ENCODE measurements at regions not wholly inside any gene's neighbourhood (a gene's known extent, or its start where the extent isn't known, plus 50 kb on each side); places are given as distances from the start of the nearest gene placed in this dataset.

DNA sequence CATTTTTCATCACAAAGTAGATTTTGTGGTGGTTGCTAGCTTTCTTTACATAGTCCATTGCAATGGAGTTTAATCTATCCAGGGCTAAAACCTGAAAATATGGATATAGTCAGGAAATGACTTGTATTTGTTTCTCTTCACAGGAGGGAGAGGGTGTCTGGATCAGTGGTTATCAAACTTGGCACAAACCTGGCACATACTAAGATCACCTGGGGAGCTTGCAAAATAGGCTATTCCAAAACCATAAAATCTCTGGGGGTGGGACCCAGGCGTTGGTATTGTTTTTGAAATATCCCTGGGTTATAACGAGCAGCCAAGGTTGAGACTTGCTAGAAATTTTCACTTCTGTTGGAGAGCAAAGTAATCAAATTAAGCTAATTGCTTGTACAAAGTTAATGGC, 179.9 kb downstream of the PCSK1 start:
- Histone ChIP-seq H3K27ac (no peak overlapping the region), H3K4me3 (no peak overlapping the region)

DNA sequence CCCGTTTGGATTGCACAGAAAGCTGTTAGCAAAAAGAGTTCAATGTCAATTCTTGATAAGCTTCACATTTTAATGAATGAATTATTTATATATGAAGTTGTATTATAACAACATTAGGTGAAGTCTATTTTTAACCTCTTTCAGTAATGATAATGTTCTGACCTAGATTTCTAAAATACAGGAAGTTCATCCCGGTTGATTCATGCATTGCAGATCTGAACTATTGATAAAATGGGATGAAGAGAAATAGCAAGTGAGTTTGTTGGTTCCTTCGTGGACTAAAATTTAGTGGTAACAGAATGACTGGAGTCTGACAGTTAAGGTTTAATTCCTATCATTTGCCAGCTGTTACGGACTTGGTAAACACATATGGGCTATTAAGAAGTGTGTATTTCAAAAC, 180.5 kb downstream of the PCSK1 start:
- Histone ChIP-seq H3K4me3 (no peak overlapping the region), H3K27ac (no peak overlapping the region)

DNA sequence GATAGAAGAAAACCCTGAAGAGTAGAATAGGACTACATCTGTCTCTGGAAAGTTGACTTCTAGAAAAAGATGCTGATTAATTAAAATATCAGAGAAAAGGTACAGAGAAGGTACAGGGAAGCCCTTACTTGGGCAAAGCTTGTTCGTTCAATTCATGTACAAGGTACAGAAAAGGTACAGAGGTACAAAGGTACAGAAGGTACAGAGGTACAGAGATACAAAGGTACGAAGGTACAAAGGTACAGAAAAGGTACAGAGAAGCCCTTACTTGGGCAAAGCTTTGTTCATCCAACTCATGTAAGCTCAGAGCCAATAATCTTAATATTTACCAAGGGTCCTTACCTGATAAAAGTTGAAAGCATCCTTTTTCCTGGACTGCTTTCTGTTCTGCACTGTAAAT, 182.3 kb downstream of the PCSK1 start:
- Histone ChIP-seq H3K4me3 (no peak overlapping the region), H3K27ac (no peak overlapping the region)

DNA sequence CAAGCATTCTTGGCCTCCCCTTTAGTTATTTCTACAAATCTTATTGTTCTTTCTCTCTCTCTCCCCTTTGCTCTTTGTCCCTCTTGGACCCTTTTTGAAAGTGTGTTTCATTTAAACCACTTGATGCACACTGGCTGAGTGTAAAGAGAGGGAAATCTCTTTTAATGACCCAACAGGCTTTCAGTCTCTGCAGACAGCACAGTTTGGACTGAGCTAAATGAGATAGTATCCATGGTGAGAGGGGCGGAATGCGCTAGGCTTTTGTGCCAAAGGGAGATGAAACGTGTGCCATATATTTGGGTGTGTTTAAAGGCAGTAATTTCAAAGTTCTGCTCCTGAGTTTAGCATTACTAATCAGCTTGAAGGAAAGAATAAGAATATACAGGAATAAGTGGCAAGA, 184.9 kb downstream of the PCSK1 start:
- Histone ChIP-seq H3K4me3 (no peak overlapping the region), H3K27ac (peak overlapping the region in 20 of 21 experiments; percentile 10 to 78 (median 59))

DNA sequence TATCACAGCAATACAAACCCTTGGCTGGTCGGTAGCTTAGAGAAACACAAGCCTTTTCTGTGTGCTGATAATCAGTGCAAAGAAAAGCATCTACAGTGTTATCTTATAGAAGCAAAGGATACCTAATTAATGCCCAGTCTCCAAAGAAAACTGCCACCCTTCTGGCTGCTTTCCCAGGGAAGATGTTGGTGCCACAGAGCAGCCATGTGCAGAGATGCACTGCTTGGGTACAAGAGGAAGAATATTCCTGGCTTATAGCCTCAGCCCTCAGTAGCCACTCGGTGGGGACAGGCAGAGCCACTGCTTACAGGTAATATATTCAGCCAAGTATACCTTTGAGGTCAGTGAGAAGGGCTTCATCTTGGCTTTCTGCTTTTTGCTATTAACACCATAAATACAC, 185.3 kb downstream of the PCSK1 start:
- H3K27ac ChIP-seq = peak overlapping the region in 20 of 21 experiments; percentile 10 to 78 (median 59)
- no peak overlapping the region for H3K4me3 ChIP-seq

DNA sequence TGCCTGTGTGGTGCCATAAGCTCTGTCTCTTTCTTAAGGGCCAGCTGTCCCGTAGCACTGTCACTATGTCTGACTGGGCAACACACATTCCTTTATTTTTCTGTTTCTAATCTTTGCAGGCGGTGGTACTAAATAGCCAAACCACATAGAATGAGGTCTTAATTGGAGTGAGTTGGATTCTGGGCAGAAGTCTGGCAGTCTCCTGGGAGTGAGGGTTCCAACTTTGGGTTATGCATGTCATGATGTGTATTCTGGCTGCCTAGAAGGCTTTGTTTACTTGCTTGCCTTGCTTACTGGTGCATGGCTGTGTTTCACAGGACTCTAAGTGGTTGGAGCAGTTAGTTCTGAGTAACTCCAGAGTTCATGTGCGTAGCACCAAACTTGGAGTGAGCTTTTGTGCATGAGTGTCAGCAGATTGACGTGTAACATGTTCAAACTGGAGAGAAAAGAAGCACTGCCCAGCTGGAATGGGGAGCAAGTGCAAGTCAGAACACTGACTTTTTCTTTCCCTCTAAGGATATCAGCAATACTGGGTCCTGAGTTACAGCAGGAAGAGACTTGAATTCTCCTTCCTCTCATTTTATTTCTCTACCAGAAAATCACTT, 185.8 kb downstream of the PCSK1 start:
- peak overlapping the region in 17 of 21 experiments; percentile 10 to 78 (median 61) for H3K27ac ChIP-seq
- H3K4me3 ChIP-seq = no peak overlapping the region

DNA sequence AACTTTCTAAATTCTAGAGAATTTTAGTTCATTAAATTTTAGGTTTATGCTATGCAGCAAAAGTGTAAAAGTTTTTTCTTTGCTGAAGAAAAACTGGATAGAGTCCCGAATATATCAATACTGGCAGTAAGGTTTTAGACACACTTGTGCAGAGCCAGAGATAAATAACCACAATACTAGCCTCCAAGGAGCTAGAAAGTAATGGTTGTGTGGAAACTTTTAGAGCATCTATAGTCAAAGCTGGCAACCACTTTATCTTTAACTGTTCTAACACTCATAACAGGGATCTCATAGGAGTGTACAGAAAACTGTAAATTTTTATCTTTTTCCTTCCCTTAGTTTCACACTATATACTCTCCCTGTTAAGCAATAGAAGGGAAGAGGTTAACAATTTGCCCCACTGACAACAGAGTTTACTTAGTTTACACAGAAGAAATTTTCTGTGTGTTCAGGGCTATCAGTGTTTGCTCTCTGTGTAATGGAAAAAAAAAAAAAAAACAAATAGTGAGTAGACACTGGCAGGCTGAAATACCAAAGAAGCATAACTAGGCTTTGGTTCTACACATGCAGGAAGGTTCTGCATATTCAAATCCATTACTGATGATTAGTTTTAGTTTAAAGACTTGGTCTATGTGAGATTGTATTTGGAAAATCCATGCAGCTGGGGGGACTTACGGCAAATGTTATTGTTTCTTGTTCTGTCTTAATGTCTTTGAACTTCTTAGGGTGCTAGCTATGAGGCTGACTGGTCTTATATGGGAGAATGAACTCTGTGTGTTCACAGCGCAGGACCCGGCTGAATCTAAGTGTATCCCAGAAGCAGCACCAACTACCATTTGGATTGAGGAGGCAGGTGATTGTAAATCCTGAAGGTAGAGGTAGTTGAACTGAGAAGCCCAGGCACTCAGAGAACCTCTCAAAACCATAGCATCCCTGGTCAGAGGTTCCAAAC, 187.6 kb downstream of the PCSK1 start:
- no peak overlapping the region for H3K4me3 ChIP-seq
- H3K27ac ChIP-seq = no peak overlapping the region

DNA sequence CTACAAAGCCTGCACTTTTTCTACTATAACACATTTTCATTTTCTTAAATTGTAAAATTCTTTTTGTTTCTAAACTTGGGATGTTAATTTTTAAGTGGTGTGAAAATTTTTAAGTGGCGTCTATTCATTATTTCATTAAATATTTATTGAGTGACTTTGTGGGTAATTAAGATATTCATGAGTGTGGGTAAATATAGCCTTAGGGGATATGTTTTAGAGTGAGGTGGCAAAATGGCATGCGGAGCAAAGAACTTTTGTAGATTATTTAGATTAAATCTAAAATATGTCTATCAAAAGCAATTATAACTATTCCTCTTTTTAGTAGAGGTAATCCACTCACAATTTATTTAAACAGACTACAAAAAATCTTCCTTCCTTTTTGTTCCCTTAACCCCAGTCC, 188.4 kb downstream of the PCSK1 start:
- H3K27ac ChIP-seq = no peak overlapping the region

DNA sequence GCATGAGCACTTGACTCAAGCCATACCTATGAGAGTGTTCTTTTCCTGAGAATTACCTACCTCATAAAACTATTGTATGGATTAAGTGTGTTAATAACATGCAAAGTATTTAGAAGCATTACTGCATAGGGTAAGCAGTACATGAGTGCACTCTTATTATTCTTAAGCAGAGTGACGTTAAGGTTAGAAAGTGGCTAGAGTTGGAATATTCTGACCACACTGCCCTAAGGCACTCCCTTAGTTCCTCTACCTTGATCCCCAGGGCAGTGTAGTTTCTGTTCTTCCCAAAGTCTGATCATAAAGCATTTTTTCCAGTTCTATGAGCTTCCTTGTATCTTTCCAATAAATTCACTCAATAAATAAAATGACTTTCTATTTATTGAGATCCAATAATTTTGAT, 189.2 kb downstream of the PCSK1 start:
- Histone ChIP-seq H3K27ac (no peak overlapping the region), H3K4me3 (no peak overlapping the region)

More for the DNA sequence above, 188.4 kb downstream of the PCSK1 start:
- H3K4me3 ChIP-seq = no peak overlapping the region

DNA sequence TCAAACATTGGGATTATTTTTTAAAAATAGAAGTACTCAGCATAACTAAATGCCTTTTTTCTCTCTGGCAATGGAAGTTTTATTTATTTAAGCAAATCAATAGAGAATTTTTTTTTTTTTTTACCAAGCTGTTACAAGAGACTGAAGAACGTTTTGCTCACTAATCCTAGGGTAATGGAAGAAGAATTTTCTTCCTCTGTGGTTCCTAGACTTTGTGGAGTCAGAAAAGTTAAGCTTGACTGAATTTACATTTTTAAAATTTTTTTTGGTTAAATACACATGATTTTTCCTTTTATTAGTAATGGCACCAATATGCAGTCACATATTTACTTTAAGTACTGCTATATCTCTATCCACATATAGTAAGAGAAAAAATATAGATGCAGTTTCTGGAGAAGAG, 189.8 kb downstream of the PCSK1 start:
- H3K4me3 ChIP-seq = no peak overlapping the region
- H3K27ac ChIP-seq = no peak overlapping the region

DNA sequence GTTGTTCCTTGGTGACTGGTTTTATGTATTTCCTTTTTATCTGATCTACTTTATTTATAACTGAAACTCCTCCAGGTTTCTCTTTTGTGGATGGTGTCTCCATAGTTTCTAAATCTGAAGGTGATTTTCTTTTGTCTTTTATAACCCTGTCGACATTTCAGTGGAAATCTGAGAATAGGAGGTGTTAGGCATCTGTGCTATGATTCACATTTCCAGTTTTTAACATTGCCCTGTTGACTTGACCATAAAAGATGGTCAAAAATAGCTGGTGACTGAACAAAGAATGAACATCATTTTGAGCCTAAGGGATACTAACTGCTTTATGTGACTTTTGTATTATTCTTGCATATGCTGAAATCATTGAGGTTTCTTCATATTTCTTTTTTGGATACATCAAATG, 190.5 kb downstream of the PCSK1 start:
- Histone ChIP-seq H3K27ac (no peak overlapping the region), H3K4me3 (no peak overlapping the region)

DNA sequence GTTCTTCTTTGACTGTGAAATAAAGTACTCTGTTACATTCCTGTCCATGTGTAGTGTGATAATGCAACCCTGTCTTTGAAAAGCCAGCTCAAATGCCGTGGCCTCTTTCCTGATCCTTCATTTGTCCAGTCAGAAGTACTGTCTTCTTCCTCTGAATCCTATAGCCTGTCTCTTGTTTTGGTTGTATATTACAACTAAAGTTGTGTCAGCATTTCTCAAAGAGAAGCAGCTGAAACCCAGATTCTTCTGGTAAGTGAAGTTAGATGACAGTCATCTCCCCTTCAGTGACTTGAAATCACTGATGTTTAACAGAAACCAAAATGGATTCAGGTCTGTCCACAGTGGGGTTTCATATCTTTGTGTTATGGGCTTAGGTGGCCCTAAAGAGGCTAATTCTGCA, 196.2 kb downstream of the PCSK1 start:
- Histone ChIP-seq H3K27ac (no peak overlapping the region), H3K4me3 (no peak overlapping the region)

DNA sequence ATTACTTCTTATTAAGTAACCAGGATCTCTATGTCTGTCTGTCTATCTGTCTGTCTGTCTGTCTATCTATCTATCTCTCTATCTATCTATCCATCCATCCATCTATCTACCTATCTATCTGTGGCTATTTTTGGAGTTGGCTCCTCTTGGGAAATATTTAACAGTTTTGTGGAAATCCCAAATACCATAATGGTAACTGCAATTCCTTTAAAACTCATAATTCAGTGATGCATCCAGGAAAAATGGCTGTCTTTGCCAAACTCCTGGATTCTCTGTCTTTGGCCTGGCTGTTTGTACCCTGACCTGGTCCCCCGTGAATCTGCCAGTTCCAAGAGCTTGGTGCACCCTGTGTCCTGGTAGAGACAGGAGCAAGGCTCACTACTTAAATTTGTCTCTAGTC, 197.0 kb downstream of the PCSK1 start:
- Histone ChIP-seq H3K27ac (peak overlapping the region in 3 of 21 experiments; percentile 11 to 58 (median 24)), H3K4me3 (no peak overlapping the region)

DNA sequence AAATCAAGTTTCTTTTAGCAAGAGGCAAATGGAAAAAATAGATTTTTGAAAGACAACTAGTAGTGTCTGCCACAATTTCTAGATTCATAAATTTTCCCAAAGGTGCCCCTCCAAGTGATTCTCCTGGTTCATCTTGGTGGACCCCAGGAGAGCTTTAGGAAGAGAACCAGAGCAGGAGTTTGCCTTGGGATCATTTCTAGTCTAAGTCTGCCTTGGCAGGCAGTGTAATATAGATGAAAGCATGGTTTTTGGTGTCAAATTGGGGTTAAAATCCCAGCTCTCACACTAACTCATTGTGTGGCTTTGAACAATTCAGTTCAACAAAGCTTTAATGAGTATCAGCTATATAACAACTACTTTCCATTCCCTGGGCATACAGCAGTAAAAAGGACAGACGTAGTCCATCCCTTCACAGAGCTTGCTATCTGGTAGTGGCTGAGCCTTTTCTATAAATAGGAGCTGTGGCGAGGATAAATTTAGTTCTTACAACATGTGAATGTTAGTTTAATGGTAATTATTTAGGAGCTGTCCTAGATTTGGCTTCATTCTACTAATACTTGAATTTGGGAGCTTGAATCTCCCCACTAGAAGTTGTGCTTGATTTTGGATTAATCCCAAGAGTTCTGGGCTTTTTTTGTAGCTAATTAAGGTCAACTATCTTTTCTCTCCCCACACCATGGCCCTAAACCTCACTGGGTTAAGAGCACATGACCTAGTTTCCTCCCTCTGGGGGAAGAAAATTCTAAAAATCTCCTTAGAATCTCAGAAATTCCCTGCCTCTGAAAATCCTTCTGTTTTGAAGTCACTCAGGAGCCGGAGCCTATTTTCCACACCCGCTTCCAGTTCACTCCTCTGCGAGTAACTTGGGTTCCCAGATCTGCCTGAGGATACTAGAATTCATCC, 197.8 kb downstream of the PCSK1 start:
- H3K4me3 ChIP-seq = no peak overlapping the region
- peak overlapping the region in 3 of 21 experiments; percentile 11 to 58 (median 24) for H3K27ac ChIP-seq

DNA sequence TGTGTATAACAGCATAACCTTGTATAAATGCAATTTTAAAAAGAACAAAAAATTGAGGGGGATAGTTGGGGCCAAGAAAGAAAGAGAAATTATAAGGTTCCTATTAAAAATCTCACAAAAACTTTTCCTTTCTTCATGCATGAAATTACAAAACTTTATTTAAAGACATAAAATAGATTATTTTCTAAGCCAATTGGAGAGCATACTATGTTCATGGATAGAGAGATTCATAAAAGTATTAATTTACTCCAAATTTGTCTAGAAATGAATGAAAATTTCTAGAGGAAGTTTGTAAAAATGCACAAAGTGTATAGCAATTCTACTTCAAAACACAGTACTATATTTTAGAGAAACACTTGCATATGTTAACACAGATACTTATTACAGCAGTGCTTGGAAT, 200.4 kb downstream of the PCSK1 start:
- no peak overlapping the region for H3K27ac ChIP-seq
- no peak overlapping the region for H3K4me3 ChIP-seq

DNA sequence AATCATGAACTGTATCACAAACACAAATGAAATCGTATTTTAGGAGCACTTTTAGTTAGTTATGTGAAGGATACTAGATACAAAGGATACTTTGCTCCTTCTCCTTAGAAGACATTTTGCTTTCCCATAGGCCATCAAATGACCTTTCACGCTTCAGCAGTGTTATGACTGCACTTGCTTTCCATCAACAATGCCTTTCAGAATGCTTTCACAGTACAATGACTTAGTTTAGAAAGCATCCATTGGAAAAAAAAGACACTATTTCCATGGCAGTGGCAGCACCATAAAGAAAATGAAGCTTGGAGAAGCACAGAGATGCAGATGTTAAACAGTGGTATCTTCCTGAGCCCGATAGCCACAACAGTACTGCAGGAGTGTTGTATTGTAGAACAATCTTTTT, 203.9 kb downstream of the PCSK1 start:
- H3K4me3 ChIP-seq = no peak overlapping the region
- H3K27ac ChIP-seq = no peak overlapping the region

DNA sequence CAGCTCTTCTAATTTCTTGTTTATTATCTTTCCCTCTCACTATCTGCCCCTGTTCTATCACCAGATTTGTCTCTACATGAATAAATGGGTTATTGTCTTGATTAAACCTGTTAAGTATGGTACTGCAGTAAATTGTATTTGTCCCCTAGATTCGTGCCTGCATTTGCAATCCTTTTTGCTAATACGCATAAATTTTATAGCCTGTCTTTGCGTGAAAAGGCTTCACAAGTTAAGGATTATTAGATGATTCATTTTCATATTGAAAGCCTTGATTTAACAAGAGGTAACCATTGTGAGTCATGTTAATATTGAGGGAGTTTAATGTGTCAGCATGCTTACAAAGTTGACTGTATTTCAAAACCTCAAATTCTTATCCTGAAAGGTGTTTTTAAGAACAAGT, 204.6 kb downstream of the PCSK1 start:
- H3K4me3 ChIP-seq = no peak overlapping the region
- H3K27ac ChIP-seq = peak overlapping the region in 5 of 21 experiments; percentile 3 to 73 (median 62)

DNA sequence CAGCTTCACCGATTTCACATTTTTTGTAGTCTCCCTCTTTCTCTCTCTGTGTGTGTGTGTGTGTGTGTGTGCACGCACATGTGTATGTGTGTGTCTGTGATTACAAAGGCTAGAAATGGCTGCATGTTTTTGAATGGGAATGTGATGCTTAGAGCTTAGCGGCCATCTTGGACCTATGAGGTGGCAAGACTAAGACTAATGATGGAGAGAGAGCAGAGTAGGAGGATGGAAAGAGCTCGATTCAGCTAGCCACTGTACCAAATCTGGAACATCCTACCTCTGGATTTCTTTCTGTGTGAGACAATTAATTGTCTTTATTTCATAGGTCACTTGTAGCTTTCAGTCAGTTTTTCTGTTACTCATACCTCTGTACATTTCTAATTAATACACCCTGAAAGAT, 205.1 kb downstream of the PCSK1 start:
- no peak overlapping the region for H3K4me3 ChIP-seq
- peak overlapping the region in 7 of 21 experiments; percentile 3 to 73 (median 60) for H3K27ac ChIP-seq

DNA sequence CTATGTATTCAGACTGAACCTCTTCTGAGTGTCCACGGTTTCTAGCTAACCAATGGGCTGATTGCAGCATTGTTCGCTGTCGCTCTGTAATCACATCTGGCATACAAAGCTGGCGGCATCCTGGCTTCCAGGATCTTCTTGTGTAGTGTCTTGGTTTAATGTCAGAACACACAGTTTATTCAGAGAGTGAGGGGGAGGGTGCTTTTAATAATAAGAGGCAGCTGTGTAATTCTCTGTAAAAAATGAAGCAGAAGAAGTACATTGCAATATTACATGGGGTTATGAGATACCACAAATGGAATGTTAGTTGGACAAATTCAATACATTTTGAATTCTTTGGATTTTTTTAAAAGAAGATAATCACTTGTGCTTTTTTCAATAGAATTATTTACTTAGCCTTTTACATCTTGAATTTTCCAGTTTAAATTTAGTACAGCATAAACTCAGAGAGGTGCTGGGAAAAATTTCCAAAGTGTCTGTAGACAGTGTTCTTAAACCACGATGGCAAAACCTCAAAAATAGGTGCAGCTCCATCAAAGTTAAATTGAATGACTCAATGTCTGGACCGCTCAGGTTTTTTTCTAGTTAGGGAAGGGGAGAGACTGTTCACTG, 206.0 kb downstream of the PCSK1 start:
- Histone ChIP-seq H3K4me3 (no peak overlapping the region), H3K27ac (peak overlapping the region in 7 of 21 experiments; percentile 15 to 73 (median 60))

DNA sequence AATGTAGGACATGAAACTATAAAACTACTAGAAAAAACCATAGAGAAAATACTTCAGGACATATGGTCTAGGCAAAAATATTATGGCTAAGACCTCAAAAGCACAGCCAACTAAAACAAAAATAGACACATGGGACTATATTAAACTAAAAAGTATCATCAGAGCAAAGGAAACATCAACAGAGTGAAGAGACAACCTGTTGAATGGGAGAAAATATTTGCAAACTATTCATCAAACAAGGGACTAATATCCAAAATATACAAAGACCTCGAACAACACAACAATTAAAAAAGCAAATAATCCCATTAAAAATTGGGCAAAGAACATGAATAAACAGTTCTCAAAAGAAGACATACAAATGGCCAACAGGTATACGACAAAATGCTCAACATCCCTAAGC, 210.9 kb downstream of the PCSK1 start:
- Histone ChIP-seq H3K27ac (no peak overlapping the region), H3K4me3 (no peak overlapping the region)
